H9 (cell line): ENCODE measurements at regions not wholly inside any gene's neighbourhood (a gene's known extent, or its start where the extent isn't known, plus 50 kb on each side); places are given as distances from the start of the nearest gene placed in this dataset.

Experiments
- DNase-seq: peaks from one replicate; pipeline ENCODE4 v3.0.0-alpha.2; 2017
- H2AFZ ChIP-seq: one replicate; pipeline ENCODE4 v1.6.1; 2013; ENCODE audit warnings: mild to moderate bottlenecking, low read length, control low read depth, moderate library complexity
- H2AK5ac ChIP-seq: 2 replicates; pipeline ENCODE4 v1.6.1; 2013; ENCODE audit warnings: low read length, control low read depth, mixed read lengths; ENCODE audit not compliant: insufficient read length
- H2BK120ac ChIP-seq: one replicate; pipeline ENCODE4 v1.6.1; 2013; ENCODE audit warnings: low read depth, mild to moderate bottlenecking, low read length, control low read depth, inconsistent platforms; ENCODE audit not compliant: poor library complexity, severe bottlenecking
- H2BK12ac ChIP-seq: 2 replicates; pipeline ENCODE4 v1.6.1; 2013; ENCODE audit warnings: low read length, control low read depth, mixed read lengths, low read depth; ENCODE audit not compliant: insufficient read length
- H2BK15ac ChIP-seq: 2 replicates; pipeline ENCODE4 v1.6.1; 2013; ENCODE audit warnings: low read depth, low read length, control low read depth
- H2BK20ac ChIP-seq: one replicate; pipeline ENCODE4 v1.6.1; 2013; ENCODE audit warnings: low read depth, mild to moderate bottlenecking, low read length, control low read depth, inconsistent platforms; ENCODE audit not compliant: poor library complexity, severe bottlenecking
- H2BK5ac ChIP-seq: 2 replicates; pipeline ENCODE4 v1.6.1; 2013; ENCODE audit warnings: low read length, control low read depth, mixed read lengths; ENCODE audit not compliant: insufficient read length
- H3K14ac ChIP-seq: 2 replicates; pipeline ENCODE4 v1.6.1; 2013; ENCODE audit warnings: low read length, control low read depth; ENCODE audit not compliant: insufficient read depth
- H3K18ac ChIP-seq: 2 replicates; pipeline ENCODE4 v1.6.1; 2013; ENCODE audit warnings: low read depth, mild to moderate bottlenecking, mixed read lengths, low read length, control low read depth; ENCODE audit not compliant: insufficient read length
- H3K23ac ChIP-seq: 2 replicates; pipeline ENCODE4 v1.6.1; 2013; ENCODE audit warnings: low read length, control low read depth, mixed read lengths, low read depth; ENCODE audit not compliant: insufficient read length
- H3K23me2 ChIP-seq: 2 replicates; pipeline ENCODE4 v1.6.1; 2013; ENCODE audit warnings: low read depth, mild to moderate bottlenecking, mixed read lengths, low read length, control low read depth; ENCODE audit not compliant: insufficient read length, poor library complexity, severe bottlenecking
- H3K27ac ChIP-seq: 2 replicates; pipeline ENCODE4 v1.5.1; 2013; ENCODE audit warnings: low read length, control low read depth, mixed read lengths, low read depth; ENCODE audit not compliant: insufficient read length
- H3K27me3 ChIP-seq: 2 replicates; pipeline ENCODE4 v1.6.1; 2013; ENCODE audit warnings: low read length, control low read depth, inconsistent platforms; ENCODE audit not compliant: insufficient read depth
- H3K4ac ChIP-seq: 2 replicates; pipeline ENCODE4 v1.6.1; 2013; ENCODE audit warnings: low read depth, mild to moderate bottlenecking, control low read depth, inconsistent platforms, low read length, moderate library complexity
- H3K4me1 ChIP-seq: 2 replicates; pipeline ENCODE4 v1.6.1; 2013; ENCODE audit warnings: low read length, control low read depth, inconsistent platforms; ENCODE audit not compliant: insufficient read depth
- H3K4me2 ChIP-seq: 2 replicates; pipeline ENCODE4 v1.6.1; 2013; ENCODE audit warnings: low read length, control low read depth, mixed read lengths; ENCODE audit not compliant: insufficient read length, insufficient read depth
- H3K56ac ChIP-seq: 2 replicates; pipeline ENCODE4 v1.6.1; 2013; ENCODE audit warnings: low read depth, mild to moderate bottlenecking, mixed read lengths, low read length, control low read depth; ENCODE audit not compliant: insufficient read length
- H3K79me1 ChIP-seq: 2 replicates; pipeline ENCODE4 v1.6.1; 2013; ENCODE audit warnings: low read depth, mild to moderate bottlenecking, moderate library complexity, low read length, control low read depth, inconsistent platforms; ENCODE audit not compliant: insufficient read depth, poor library complexity, severe bottlenecking
- H3K79me2 ChIP-seq: 2 replicates; pipeline ENCODE4 v1.6.1; 2013; ENCODE audit warnings: low read length, control low read depth, inconsistent platforms; ENCODE audit not compliant: insufficient read depth
- H3K9ac ChIP-seq: 2 replicates; pipeline ENCODE4 v1.6.1; 2013; ENCODE audit warnings: low read length, control low read depth, mixed read lengths; ENCODE audit not compliant: insufficient read length; ENCODE audit errors: extremely low read depth
- H3K9me3 ChIP-seq: one replicate; pipeline ENCODE4 v1.6.1; 2013; ENCODE audit warnings: low read depth, low read length, inconsistent platforms; ENCODE audit not compliant: control insufficient read depth
- H3T11ph ChIP-seq: one replicate; pipeline ENCODE4 v1.6.1; 2013; ENCODE audit warnings: mild to moderate bottlenecking, low read length, control low read depth, inconsistent platforms
- H4K20me1 ChIP-seq: one replicate; pipeline ENCODE4 v1.6.1; 2013; ENCODE audit not compliant: control insufficient read depth, insufficient read length, insufficient read depth
- H4K5ac ChIP-seq: 2 replicates; pipeline ENCODE4 v1.6.1; 2013; ENCODE audit warnings: low read depth, mild to moderate bottlenecking, mixed read lengths, low read length, control low read depth; ENCODE audit not compliant: insufficient read length
- H4K8ac ChIP-seq: replicated peaks from 2 replicates; pipeline ENCODE4 v1.6.1; 2013; ENCODE audit warnings: low read length, control low read depth, mixed read lengths, low read depth; ENCODE audit not compliant: insufficient read length
- H4K91ac ChIP-seq: 2 replicates; pipeline ENCODE4 v1.6.1; 2013; ENCODE audit warnings: low read depth, mild to moderate bottlenecking, moderate library complexity, mixed read lengths, low read length, control low read depth; ENCODE audit not compliant: insufficient read length
- H3K27ac Mint-ChIP-seq, 3 experiments: 2 replicates in 2 of 3; 3 replicates in 1 of 3; pipeline ENCODE4 v1.8.0; 2020 to 2021; ENCODE audit warnings: mixed read lengths in 3 of 3, mild to moderate bottlenecking in 1 of 3, moderate library complexity in 1 of 3
- H3K27me3 Mint-ChIP-seq: 2 replicates; pipeline ENCODE4 v1.8.0; 2021; ENCODE audit warnings: low read depth, mild to moderate bottlenecking, moderate library complexity, mixed read lengths
- H3K36me3 Mint-ChIP-seq, 3 experiments: 2 replicates in 2 of 3; 3 replicates in 1 of 3; pipeline ENCODE4 v1.8.0; 2020 to 2021; ENCODE audit warnings: low read depth in 3 of 3, mixed read lengths in 3 of 3; ENCODE audit not compliant: insufficient read depth in 1 of 3
- H3K4me1 Mint-ChIP-seq, 2 experiments: 2 replicates each; pipeline ENCODE4 v1.8.0; 2020; ENCODE audit warnings: mixed read lengths in 2 of 2
- H3K4me3 Mint-ChIP-seq, 2 experiments: 2 replicates in 1 of 2; 3 replicates in 1 of 2; pipeline ENCODE4 v1.8.0; 2020 to 2021; ENCODE audit warnings: mild to moderate bottlenecking in 2 of 2, mixed read lengths in 2 of 2, moderate library complexity in 1 of 2
- H3K9me3 Mint-ChIP-seq, 2 experiments: 2 replicates in 1 of 2; 3 replicates in 1 of 2; pipeline ENCODE4 v1.8.0; 2020; ENCODE audit warnings: mild to moderate bottlenecking in 2 of 2, mixed read lengths in 2 of 2, moderate library complexity in 1 of 2
- WGBS: extraction: QIAGEN DNeasy Blood & Tissue Kit; methylation state at CpG from one replicate; pipeline ENCODE4 v1.1.7; 2013; ENCODE audit warnings: missing lambda C conversion rate, low lambda C conversion rate, mixed read lengths; ENCODE audit not compliant: insufficient read length; ENCODE audit errors: extremely low coverage; 5-methylcytosine and 5-hydroxymethylcytosine counted together
- TF ChIP-seq, protein P1 (sequence below): fragments of 200-600 bp; sonication (generic); conservative IDR thresholded peaks from 3 replicates; pipeline ENCODE4 v1.8.0; 2021; ENCODE audit warnings: antibody characterized with exemption, mild to moderate bottlenecking

DNA sequence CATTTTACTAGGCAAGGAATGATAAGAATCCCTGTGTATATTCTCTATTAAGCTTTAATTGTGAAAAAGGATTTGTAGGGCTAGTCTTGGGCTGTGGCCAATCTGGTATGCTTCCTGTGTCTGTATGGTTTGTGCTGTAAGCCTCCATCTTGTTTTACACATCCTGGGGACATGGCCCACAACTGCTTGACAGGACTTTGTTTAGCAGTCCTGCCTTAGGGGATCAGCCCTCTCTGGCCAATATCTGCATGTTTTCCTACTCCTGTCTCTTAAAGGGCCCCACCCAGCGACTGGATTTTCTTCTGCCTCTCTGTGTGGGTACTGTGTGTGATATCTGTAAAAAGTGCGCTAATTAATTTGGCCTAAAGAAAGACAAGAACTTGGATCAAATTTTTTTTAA is 813.2 kb downstream of the PLA2G4A start:
- H3K27ac Mint-ChIP-seq = no peak overlapping the region

More for the DNA sequence above, 813.2 kb downstream of the PLA2G4A start:
- Histone ChIP-seq H3K23me2 (no peaks in the 10 kb centered on the region), H2BK12ac (no peak overlapping the region), H3K79me1 (no peaks in the 10 kb centered on the region), H2BK5ac (no peak overlapping the region), H3K79me2 (no peaks in the 10 kb centered on the region), H3K4me1 (no peaks in the 10 kb centered on the region), H3K23ac (no peak overlapping the region), H3K4me2 (no peak overlapping the region), H4K8ac (no peak overlapping the region), H4K5ac (no peak overlapping the region), H3K9me3 (no peaks in the 10 kb centered on the region), H2BK20ac (no peak overlapping the region), H3K9ac (no peak overlapping the region), H3K18ac (no peak overlapping the region), H4K91ac (no peak overlapping the region), H3K4ac (no peak overlapping the region), H3K14ac (no peak overlapping the region), H3K27me3 (no peaks in the 10 kb centered on the region), H2AK5ac (no peak overlapping the region), H3K27ac (no peak overlapping the region), H2BK120ac (no peak overlapping the region), H2AFZ (no peak overlapping the region), H3K56ac (no peak overlapping the region), H2BK15ac (no peak overlapping the region), H4K20me1 (no peaks in the 10 kb centered on the region), H3T11ph (no peak overlapping the region)
- Mint-ChIP-seq H3K9me3 (peaks cover 18 to 24% of the 10 kb centered on the region in 2 experiments; a peak in 4 of 5 replicates), H3K27me3 (no peaks in the 10 kb centered on the region), H3K4me1 (peaks cover 0 to 8% of the 10 kb centered on the region in 2 experiments; a peak in 3 of 4 replicates), H3K36me3 (peaks cover 9 to 43% (median 24%) of the 10 kb centered on the region in 3 experiments), H3K4me3 (no peak overlapping the region)
- TF ChIP-seq, protein P1, sequence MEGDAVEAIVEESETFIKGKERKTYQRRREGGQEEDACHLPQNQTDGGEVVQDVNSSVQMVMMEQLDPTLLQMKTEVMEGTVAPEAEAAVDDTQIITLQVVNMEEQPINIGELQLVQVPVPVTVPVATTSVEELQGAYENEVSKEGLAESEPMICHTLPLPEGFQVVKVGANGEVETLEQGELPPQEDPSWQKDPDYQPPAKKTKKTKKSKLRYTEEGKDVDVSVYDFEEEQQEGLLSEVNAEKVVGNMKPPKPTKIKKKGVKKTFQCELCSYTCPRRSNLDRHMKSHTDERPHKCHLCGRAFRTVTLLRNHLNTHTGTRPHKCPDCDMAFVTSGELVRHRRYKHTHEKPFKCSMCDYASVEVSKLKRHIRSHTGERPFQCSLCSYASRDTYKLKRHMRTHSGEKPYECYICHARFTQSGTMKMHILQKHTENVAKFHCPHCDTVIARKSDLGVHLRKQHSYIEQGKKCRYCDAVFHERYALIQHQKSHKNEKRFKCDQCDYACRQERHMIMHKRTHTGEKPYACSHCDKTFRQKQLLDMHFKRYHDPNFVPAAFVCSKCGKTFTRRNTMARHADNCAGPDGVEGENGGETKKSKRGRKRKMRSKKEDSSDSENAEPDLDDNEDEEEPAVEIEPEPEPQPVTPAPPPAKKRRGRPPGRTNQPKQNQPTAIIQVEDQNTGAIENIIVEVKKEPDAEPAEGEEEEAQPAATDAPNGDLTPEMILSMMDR = no peak
- WGBS = no CpG with 5 or more reads among the region's 2 CpGs
- DNase-seq = no peak
